IPS-18c (cell line): ENCODE measurements at regions not wholly inside any gene's neighbourhood (a gene's known extent, or its start where the extent isn't known, plus 50 kb on each side); places are given as distances from the start of the nearest gene placed in this dataset.
"Not testable (repeated sequence)": the region's sequence is repeated elsewhere in the genome, so short reads cannot be mapped to it uniquely, and the experiment has no call there.

Source experiments
- H3K4me3 ChIP-seq: 2 replicates; pipeline ENCODE4 v1.7.0; 2013; ENCODE audit warnings: low read depth, mild to moderate bottlenecking, low read length, moderate library complexity; ENCODE audit not compliant: insufficient read depth
- H3K9me3 ChIP-seq: one replicate; pipeline ENCODE4 v1.6.1; 2013; ENCODE audit warnings: mild to moderate bottlenecking, low read length, moderate library complexity; ENCODE audit not compliant: control insufficient read depth, insufficient read depth

- Histone ChIP-seq H3K4me3 (no peak overlapping the region), H3K9me3 (no peaks in the 10 kb centered on the region)
Measured at GRCh38 chr10:131819241-131820072, 81.4 kb upstream of the PPP2R2D start.

GRCh38 chr10:131820626-131821025, 80.2 kb upstream of the PPP2R2D start:
- no peak overlapping the region for H3K4me3 ChIP-seq
- no peaks in the 10 kb centered on the region for H3K9me3 ChIP-seq

GRCh38 chr10:131821378-131822012, 79.3 kb upstream of the PPP2R2D start:
- Histone ChIP-seq H3K9me3 (no peaks in the 10 kb centered on the region), H3K4me3 (no peak overlapping the region)

GRCh38 chr10:131822013-131822691, 78.7 kb upstream of the PPP2R2D start:
- Histone ChIP-seq H3K4me3 (no peak overlapping the region), H3K9me3 (no peaks in the 10 kb centered on the region)

- Histone ChIP-seq H3K4me3 (no peak overlapping the region), H3K9me3 (no peaks in the 10 kb centered on the region)
Measured at GRCh38 chr10:131822692-131823245, 78.0 kb upstream of the PPP2R2D start.

GRCh38 chr10:131823601-131824099, 77.2 kb upstream of the PPP2R2D start:
- H3K9me3 ChIP-seq, H3K4me3 ChIP-seq: not testable (repeated sequence)

- Histone ChIP-seq H3K4me3 (no peak overlapping the region), H3K9me3 (no peaks in the 10 kb centered on the region)
Measured at GRCh38 chr10:131824371-131825149, 76.2 kb upstream of the PPP2R2D start.

- H3K9me3 ChIP-seq, result no peaks in the 10 kb centered on the region
- H3K4me3 ChIP-seq, result no peak overlapping the region
Measured at GRCh38 chr10:131825150-131825848, 75.5 kb upstream of the PPP2R2D start.

- H3K9me3 ChIP-seq, result no peaks in the 10 kb centered on the region
- no peak overlapping the region for H3K4me3 ChIP-seq
Measured at GRCh38 chr10:131825960-131826650, 74.7 kb upstream of the PPP2R2D start.

- Histone ChIP-seq H3K9me3 (no peaks in the 10 kb centered on the region), H3K4me3 (no peak overlapping the region)
Measured at GRCh38 chr10:131829156-131829930, 71.5 kb upstream of the PPP2R2D start.

GRCh38 chr10:131830446-131831130, 70.2 kb upstream of the PPP2R2D start:
- Histone ChIP-seq H3K9me3 (no peaks in the 10 kb centered on the region), H3K4me3 (no peak overlapping the region)

- Histone ChIP-seq H3K4me3 (no peak overlapping the region), H3K9me3 (no peaks in the 10 kb centered on the region)
Measured at GRCh38 chr10:131831561-131831960, 69.2 kb upstream of the PPP2R2D start.

GRCh38 chr10:131832056-131832685, 68.6 kb upstream of the PPP2R2D start:
- no peaks in the 10 kb centered on the region for H3K9me3 ChIP-seq
- no peak overlapping the region for H3K4me3 ChIP-seq

GRCh38 chr10:131833013-131833412, 67.8 kb upstream of the PPP2R2D start:
- H3K4me3 ChIP-seq, result no peak overlapping the region
- no peaks in the 10 kb centered on the region for H3K9me3 ChIP-seq
